22Rv1 (cell line): ENCODE measurements at regions not wholly inside any gene's neighbourhood (a gene's known extent, or its start where the extent isn't known, plus 50 kb on each side); places are given as distances from the start of the nearest gene placed in this dataset.
"Not testable (repeated sequence)": the region's sequence is repeated elsewhere in the genome, so short reads cannot be mapped to it uniquely, and the experiment has no call there.

Experiments
- H3K27ac ChIP-seq: fragments of 450-650 bp; 2 replicates; pipeline ENCODE4 v1.5.1; 2017
- ZFX ChIP-seq: fragments of 450-650 bp; IDR thresholded peaks from 2 replicates; pipeline ENCODE4 v1.6.1; 2017; ENCODE audit warnings: antibody characterized with exemption, borderline replicate concordance
- TF ChIP-seq, protein P1 (sequence below): fragments of 450-650 bp; IDR thresholded peaks from 2 replicates; pipeline ENCODE4 v1.5.1; 2017; ENCODE audit warnings: mild to moderate bottlenecking

DNA sequence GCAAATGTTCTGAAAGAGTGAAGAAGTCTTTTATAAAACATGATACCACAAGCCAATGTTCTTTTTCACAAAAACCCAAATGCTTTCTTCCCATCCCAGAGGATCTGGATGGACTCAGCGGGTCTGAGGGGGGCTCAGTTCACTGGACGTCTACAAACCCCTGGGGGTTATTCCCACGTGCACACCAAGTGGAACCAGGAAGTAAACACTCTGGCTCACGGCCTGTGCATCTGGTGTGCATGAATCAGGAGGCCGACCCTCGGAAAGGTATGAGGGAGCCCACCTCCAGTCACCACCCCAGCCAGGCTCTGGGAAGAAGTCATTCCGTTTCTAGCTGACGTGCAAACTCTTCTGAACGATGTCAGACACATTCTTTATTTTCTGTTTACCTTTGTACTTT is 252.2 kb downstream of the DLL1 start:
- H3K27ac ChIP-seq = no peak overlapping the region
- TF ChIP-seq, protein P1, sequence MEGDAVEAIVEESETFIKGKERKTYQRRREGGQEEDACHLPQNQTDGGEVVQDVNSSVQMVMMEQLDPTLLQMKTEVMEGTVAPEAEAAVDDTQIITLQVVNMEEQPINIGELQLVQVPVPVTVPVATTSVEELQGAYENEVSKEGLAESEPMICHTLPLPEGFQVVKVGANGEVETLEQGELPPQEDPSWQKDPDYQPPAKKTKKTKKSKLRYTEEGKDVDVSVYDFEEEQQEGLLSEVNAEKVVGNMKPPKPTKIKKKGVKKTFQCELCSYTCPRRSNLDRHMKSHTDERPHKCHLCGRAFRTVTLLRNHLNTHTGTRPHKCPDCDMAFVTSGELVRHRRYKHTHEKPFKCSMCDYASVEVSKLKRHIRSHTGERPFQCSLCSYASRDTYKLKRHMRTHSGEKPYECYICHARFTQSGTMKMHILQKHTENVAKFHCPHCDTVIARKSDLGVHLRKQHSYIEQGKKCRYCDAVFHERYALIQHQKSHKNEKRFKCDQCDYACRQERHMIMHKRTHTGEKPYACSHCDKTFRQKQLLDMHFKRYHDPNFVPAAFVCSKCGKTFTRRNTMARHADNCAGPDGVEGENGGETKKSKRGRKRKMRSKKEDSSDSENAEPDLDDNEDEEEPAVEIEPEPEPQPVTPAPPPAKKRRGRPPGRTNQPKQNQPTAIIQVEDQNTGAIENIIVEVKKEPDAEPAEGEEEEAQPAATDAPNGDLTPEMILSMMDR = no peak
- TF ChIP-seq ZFX = no peak

DNA sequence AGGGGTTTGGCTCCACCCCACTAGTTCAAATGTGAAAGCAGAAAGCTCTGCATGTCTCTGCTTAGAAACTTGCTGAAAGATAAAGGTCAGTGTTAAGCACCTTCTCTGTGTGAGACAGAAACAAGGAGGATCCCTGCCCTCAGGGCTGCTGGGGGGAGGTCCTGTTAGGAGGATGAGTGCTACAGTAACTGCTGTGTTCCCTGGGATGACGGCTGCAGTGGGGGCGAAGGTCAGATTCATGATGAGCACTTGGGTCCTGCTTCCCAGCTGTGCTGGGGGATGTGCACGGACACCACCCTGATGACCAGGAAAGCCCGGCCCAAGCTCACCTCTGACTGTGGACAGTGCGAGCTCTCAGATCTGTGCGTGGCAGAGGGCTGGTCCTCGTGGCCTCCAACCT is 252.6 kb downstream of the DLL1 start:
- TF ChIP-seq ZFX = no peak
- TF ChIP-seq, protein P1 = no peak
- no peak overlapping the region for H3K27ac ChIP-seq

DNA sequence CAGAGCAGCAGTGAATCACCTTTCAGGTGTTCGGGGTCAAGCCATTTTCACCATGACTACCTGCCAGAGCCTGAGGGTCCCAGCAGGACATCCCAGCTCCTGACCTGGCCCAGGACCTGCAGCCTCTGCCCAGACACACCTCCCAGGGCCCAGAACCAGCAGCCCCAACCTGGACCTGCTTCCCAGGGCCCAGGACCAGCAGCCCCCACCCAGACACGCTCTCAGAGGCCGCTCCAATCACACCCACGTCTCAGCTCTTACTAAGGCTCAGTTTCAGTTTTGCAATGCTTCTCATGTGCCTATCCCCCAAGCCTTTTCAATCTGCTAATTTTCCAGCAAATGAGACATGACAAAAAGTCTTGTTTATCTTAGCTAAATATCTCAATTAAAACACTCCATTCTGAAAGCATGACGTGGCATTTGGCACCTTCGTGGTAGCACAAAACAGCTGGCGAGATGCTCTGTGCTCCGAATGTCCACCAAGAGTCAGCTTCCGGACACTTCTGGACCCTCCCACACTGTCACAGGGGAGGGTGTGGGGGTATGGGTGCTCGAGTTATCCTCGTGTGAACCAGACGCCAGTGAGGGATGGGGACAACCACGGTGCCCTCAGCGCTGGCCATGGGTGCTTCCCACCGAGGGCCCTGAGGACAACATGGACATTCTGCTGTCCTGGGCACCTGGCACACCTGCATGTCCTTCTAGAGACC is 253.2 kb downstream of the DLL1 start:
- no peak overlapping the region for H3K27ac ChIP-seq
- TF ChIP-seq, protein P1 = no peak
- no peak for TF ChIP-seq ZFX

DNA sequence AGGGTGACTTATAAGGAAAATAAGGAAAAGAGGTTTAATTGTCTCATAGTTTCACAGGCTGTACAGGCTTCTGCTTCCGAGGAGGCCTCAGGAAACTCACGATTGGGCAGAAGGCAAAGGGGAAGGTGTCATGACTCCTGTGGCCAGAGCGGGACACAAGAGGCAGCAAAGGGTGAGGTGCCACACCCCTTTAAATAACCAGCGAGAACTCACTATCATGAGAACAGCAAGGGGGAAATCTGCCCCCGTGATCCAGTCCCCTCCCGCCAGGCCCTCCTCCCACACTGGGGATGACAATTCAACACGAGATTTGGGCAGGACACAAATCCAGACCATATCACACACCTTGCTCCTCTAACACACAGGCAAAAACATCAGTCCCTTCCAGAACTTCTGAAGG is 254.0 kb downstream of the DLL1 start:
- H3K27ac ChIP-seq = no peak overlapping the region
- no peak for TF ChIP-seq ZFX
- TF ChIP-seq, protein P1 = no peak

DNA sequence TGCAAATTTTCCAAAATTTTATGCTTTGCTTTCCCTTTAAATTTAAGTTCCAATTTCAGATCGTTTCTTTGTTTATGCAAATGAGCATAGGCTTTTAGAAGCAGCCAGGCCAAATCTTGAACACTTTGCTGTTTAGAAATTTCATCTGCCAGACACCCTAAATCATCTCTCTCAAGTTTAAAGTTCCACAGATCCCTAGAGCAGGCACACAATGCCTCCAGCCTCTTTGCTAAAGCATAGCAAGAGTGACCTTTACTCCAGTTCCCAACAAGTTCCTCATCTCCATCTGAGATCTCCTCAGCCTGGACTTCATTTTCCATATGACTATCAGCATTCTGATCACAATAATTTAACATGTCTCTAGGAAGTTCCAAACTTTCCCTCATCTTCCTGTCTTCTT is 254.5 kb downstream of the DLL1 start:
- not testable (repeated sequence) for H3K27ac ChIP-seq

DNA sequence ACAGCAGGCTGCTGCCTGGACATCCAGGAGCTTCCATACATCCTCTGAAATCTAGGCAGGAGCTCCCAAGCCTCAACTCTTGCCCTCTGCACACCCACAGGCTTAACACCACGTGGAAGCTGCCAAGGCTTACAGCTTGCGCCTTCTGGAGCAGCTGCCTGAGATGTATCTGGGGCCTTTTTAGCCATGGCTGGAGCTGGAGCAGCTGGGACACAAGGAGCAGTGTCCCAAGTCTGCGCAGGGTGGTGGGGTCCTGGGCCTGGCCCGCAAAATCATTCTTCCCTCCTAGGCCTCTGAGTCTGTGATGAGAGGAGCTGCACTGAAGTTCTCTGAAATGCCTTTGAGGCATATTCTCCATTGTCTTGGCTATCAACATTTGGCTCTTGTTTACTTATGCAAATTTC is 255.0 kb downstream of the DLL1 start:
- H3K27ac ChIP-seq = no peak overlapping the region
- no peak for TF ChIP-seq ZFX
- TF ChIP-seq, protein P1 = no peak

DNA sequence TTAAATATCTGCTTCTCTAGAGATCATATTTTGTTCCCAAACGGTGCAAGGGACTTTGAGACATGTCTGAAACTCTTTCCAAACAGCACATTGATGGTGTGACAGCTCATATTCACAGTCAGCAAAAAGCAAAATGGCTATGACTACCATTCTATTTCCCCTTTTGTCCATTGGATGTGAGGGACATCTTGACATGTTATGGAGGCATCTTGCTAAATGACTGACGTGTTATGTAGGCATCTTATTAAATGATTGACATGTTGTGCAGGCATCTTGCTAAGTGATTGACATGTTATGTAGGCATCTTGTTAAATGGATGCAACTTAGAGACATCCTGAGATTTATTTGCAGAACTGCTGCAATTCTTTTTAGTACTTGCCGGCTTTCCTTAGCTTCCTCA is 255.8 kb downstream of the DLL1 start:
- TF ChIP-seq ZFX = no peak
- TF ChIP-seq, protein P1 = no peak
- no peak overlapping the region for H3K27ac ChIP-seq

DNA sequence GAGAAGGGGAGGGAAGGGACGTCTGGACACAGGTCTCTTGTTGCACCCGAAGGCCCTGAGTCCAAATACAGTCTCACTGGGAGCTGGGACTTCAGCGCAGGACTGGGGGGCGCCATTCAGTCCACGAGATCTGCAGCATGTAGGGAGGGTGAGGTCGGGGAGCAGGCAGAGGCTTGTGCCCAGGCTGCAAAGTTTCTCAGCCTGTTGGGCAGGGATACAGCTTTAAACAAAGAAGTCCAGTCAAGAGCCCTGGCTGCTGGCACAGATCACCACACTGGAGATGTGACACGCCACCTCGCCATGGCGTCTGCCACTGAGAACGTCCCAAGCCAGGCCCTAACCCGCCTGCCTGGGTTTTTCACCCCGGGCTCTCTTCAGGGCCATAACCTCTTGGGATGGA is 256.6 kb downstream of the DLL1 start:
- TF ChIP-seq, protein P1 = no peak
- TF ChIP-seq ZFX = no peak
- H3K27ac ChIP-seq = no peak overlapping the region
